ENCODE measurements at regions not wholly inside any gene's neighbourhood (a gene's known extent, or its start where the extent isn't known, plus 50 kb on each side); places are given as distances from the start of the nearest gene placed in this dataset.

- TF ChIP-seq CTCF (IDR thresholded peaks at IDR 0.05) (no peak), POLR2A (IDR thresholded peaks at IDR 0.05) (no peak)
Measured at GRCh38 chr12:33757701-33758100, 264.6 kb upstream of the ALG10 start.
